H9 (cell line): ENCODE measurements at regions not wholly inside any gene's neighbourhood (a gene's known extent, or its start where the extent isn't known, plus 50 kb on each side); places are given as distances from the start of the nearest gene placed in this dataset.

Experiments used
- DNase-seq: peaks from one replicate; pipeline ENCODE4 v3.0.0-alpha.2; 2017
- H2AFZ ChIP-seq: one replicate; pipeline ENCODE4 v1.6.1; 2013; ENCODE audit warnings: mild to moderate bottlenecking, low read length, control low read depth, moderate library complexity
- H2AK5ac ChIP-seq: 2 replicates; pipeline ENCODE4 v1.6.1; 2013; ENCODE audit warnings: low read length, control low read depth, mixed read lengths; ENCODE audit not compliant: insufficient read length
- H2BK120ac ChIP-seq: one replicate; pipeline ENCODE4 v1.6.1; 2013; ENCODE audit warnings: low read depth, mild to moderate bottlenecking, low read length, control low read depth, inconsistent platforms; ENCODE audit not compliant: poor library complexity, severe bottlenecking
- H2BK12ac ChIP-seq: 2 replicates; pipeline ENCODE4 v1.6.1; 2013; ENCODE audit warnings: low read length, control low read depth, mixed read lengths, low read depth; ENCODE audit not compliant: insufficient read length
- H2BK15ac ChIP-seq: 2 replicates; pipeline ENCODE4 v1.6.1; 2013; ENCODE audit warnings: low read depth, low read length, control low read depth
- H2BK20ac ChIP-seq: one replicate; pipeline ENCODE4 v1.6.1; 2013; ENCODE audit warnings: low read depth, mild to moderate bottlenecking, low read length, control low read depth, inconsistent platforms; ENCODE audit not compliant: poor library complexity, severe bottlenecking
- H2BK5ac ChIP-seq: 2 replicates; pipeline ENCODE4 v1.6.1; 2013; ENCODE audit warnings: low read length, control low read depth, mixed read lengths; ENCODE audit not compliant: insufficient read length
- H3K14ac ChIP-seq: 2 replicates; pipeline ENCODE4 v1.6.1; 2013; ENCODE audit warnings: low read length, control low read depth; ENCODE audit not compliant: insufficient read depth
- H3K18ac ChIP-seq: 2 replicates; pipeline ENCODE4 v1.6.1; 2013; ENCODE audit warnings: low read depth, mild to moderate bottlenecking, mixed read lengths, low read length, control low read depth; ENCODE audit not compliant: insufficient read length
- H3K23ac ChIP-seq: 2 replicates; pipeline ENCODE4 v1.6.1; 2013; ENCODE audit warnings: low read length, control low read depth, mixed read lengths, low read depth; ENCODE audit not compliant: insufficient read length
- H3K23me2 ChIP-seq: 2 replicates; pipeline ENCODE4 v1.6.1; 2013; ENCODE audit warnings: low read depth, mild to moderate bottlenecking, mixed read lengths, low read length, control low read depth; ENCODE audit not compliant: insufficient read length, poor library complexity, severe bottlenecking
- H3K27ac ChIP-seq: 2 replicates; pipeline ENCODE4 v1.5.1; 2013; ENCODE audit warnings: low read length, control low read depth, mixed read lengths, low read depth; ENCODE audit not compliant: insufficient read length
- H3K27me3 ChIP-seq: 2 replicates; pipeline ENCODE4 v1.6.1; 2013; ENCODE audit warnings: low read length, control low read depth, inconsistent platforms; ENCODE audit not compliant: insufficient read depth
- H3K4ac ChIP-seq: 2 replicates; pipeline ENCODE4 v1.6.1; 2013; ENCODE audit warnings: low read depth, mild to moderate bottlenecking, control low read depth, inconsistent platforms, low read length, moderate library complexity
- H3K4me1 ChIP-seq: 2 replicates; pipeline ENCODE4 v1.6.1; 2013; ENCODE audit warnings: low read length, control low read depth, inconsistent platforms; ENCODE audit not compliant: insufficient read depth
- H3K4me2 ChIP-seq: 2 replicates; pipeline ENCODE4 v1.6.1; 2013; ENCODE audit warnings: low read length, control low read depth, mixed read lengths; ENCODE audit not compliant: insufficient read length, insufficient read depth
- H3K56ac ChIP-seq: 2 replicates; pipeline ENCODE4 v1.6.1; 2013; ENCODE audit warnings: low read depth, mild to moderate bottlenecking, mixed read lengths, low read length, control low read depth; ENCODE audit not compliant: insufficient read length
- H3K79me1 ChIP-seq: 2 replicates; pipeline ENCODE4 v1.6.1; 2013; ENCODE audit warnings: low read depth, mild to moderate bottlenecking, moderate library complexity, low read length, control low read depth, inconsistent platforms; ENCODE audit not compliant: insufficient read depth, poor library complexity, severe bottlenecking
- H3K79me2 ChIP-seq: 2 replicates; pipeline ENCODE4 v1.6.1; 2013; ENCODE audit warnings: low read length, control low read depth, inconsistent platforms; ENCODE audit not compliant: insufficient read depth
- H3K9ac ChIP-seq: 2 replicates; pipeline ENCODE4 v1.6.1; 2013; ENCODE audit warnings: low read length, control low read depth, mixed read lengths; ENCODE audit not compliant: insufficient read length; ENCODE audit errors: extremely low read depth
- H3K9me3 ChIP-seq: one replicate; pipeline ENCODE4 v1.6.1; 2013; ENCODE audit warnings: low read depth, low read length, inconsistent platforms; ENCODE audit not compliant: control insufficient read depth
- H3T11ph ChIP-seq: one replicate; pipeline ENCODE4 v1.6.1; 2013; ENCODE audit warnings: mild to moderate bottlenecking, low read length, control low read depth, inconsistent platforms
- H4K20me1 ChIP-seq: one replicate; pipeline ENCODE4 v1.6.1; 2013; ENCODE audit not compliant: control insufficient read depth, insufficient read length, insufficient read depth
- H4K5ac ChIP-seq: 2 replicates; pipeline ENCODE4 v1.6.1; 2013; ENCODE audit warnings: low read depth, mild to moderate bottlenecking, mixed read lengths, low read length, control low read depth; ENCODE audit not compliant: insufficient read length
- H4K8ac ChIP-seq: replicated peaks from 2 replicates; pipeline ENCODE4 v1.6.1; 2013; ENCODE audit warnings: low read length, control low read depth, mixed read lengths, low read depth; ENCODE audit not compliant: insufficient read length
- H4K91ac ChIP-seq: 2 replicates; pipeline ENCODE4 v1.6.1; 2013; ENCODE audit warnings: low read depth, mild to moderate bottlenecking, moderate library complexity, mixed read lengths, low read length, control low read depth; ENCODE audit not compliant: insufficient read length
- H3K27ac Mint-ChIP-seq, 3 experiments: 2 replicates in 2 of 3; 3 replicates in 1 of 3; pipeline ENCODE4 v1.8.0; 2020 to 2021; ENCODE audit warnings: mixed read lengths in 3 of 3, mild to moderate bottlenecking in 1 of 3, moderate library complexity in 1 of 3
- H3K27me3 Mint-ChIP-seq: 2 replicates; pipeline ENCODE4 v1.8.0; 2021; ENCODE audit warnings: low read depth, mild to moderate bottlenecking, moderate library complexity, mixed read lengths
- H3K36me3 Mint-ChIP-seq, 3 experiments: 2 replicates in 2 of 3; 3 replicates in 1 of 3; pipeline ENCODE4 v1.8.0; 2020 to 2021; ENCODE audit warnings: low read depth in 3 of 3, mixed read lengths in 3 of 3; ENCODE audit not compliant: insufficient read depth in 1 of 3
- H3K4me1 Mint-ChIP-seq, 2 experiments: 2 replicates each; pipeline ENCODE4 v1.8.0; 2020; ENCODE audit warnings: mixed read lengths in 2 of 2
- H3K4me3 Mint-ChIP-seq, 2 experiments: 2 replicates in 1 of 2; 3 replicates in 1 of 2; pipeline ENCODE4 v1.8.0; 2020 to 2021; ENCODE audit warnings: mild to moderate bottlenecking in 2 of 2, mixed read lengths in 2 of 2, moderate library complexity in 1 of 2
- H3K9me3 Mint-ChIP-seq, 2 experiments: 2 replicates in 1 of 2; 3 replicates in 1 of 2; pipeline ENCODE4 v1.8.0; 2020; ENCODE audit warnings: mild to moderate bottlenecking in 2 of 2, mixed read lengths in 2 of 2, moderate library complexity in 1 of 2
- CTCF ChIP-seq: fragments of 200-600 bp; sonication (generic); conservative IDR thresholded peaks from 3 replicates; pipeline ENCODE4 v1.8.0; 2021; ENCODE audit warnings: antibody characterized with exemption, mild to moderate bottlenecking
- WGBS: extraction: QIAGEN DNeasy Blood & Tissue Kit; methylation state at CpG from one replicate; pipeline ENCODE4 v1.1.7; 2013; ENCODE audit warnings: missing lambda C conversion rate, low lambda C conversion rate, mixed read lengths; ENCODE audit not compliant: insufficient read length; ENCODE audit errors: extremely low coverage; 5-methylcytosine and 5-hydroxymethylcytosine counted together

DNA sequence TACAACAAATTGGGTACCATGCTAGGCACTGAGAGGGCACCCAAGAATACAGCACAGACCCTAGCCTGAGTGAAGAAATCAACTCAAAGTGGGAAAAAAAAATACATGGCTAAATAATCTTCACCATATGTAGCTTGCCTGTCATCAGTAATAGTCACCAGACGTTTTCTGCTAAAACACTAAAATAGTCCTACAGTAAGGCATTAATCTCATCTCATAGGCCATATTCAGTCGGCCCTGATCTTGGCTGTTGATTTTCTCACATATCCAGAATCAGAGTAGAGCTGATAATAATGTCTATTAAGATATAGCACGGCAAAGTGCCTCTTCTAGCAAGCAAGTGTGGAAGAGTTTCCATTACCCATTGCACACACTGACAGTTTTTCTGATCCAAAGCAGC, 322.1 kb upstream of the SLC30A5 start:
- TF ChIP-seq CTCF = no peak
- Histone ChIP-seq H3T11ph (no peak overlapping the region), H3K4me1 (no peaks in the 10 kb centered on the region), H3K9me3 (no peaks in the 10 kb centered on the region), H2AFZ (no peak overlapping the region), H2BK5ac (no peak overlapping the region), H2BK15ac (no peak overlapping the region), H2BK120ac (no peak overlapping the region), H3K56ac (no peak overlapping the region), H3K27me3 (no peaks in the 10 kb centered on the region), H2BK12ac (no peak overlapping the region), H3K79me2 (no peaks in the 10 kb centered on the region), H4K20me1 (no peaks in the 10 kb centered on the region), H4K8ac (no peak overlapping the region), H3K23ac (no peak overlapping the region), H3K18ac (no peak overlapping the region), H3K14ac (no peak overlapping the region), H3K4ac (no peak overlapping the region), H3K27ac (no peak overlapping the region), H4K5ac (no peak overlapping the region), H2BK20ac (no peak overlapping the region), H4K91ac (no peak overlapping the region), H2AK5ac (no peak overlapping the region), H3K23me2 (no peaks in the 10 kb centered on the region), H3K4me2 (no peak overlapping the region), H3K9ac (no peak overlapping the region), H3K79me1 (no peaks in the 10 kb centered on the region)
- H3K4me3 Mint-ChIP-seq = no peak overlapping the region
- H3K36me3 Mint-ChIP-seq = peaks cover 0 to 4% (median 0%) of the 10 kb centered on the region in 3 experiments; a peak in 2 of 7 replicates
- no peaks in the 10 kb centered on the region; a peak in 2 of 5 replicates for H3K9me3 Mint-ChIP-seq
- H3K27ac Mint-ChIP-seq = no peak overlapping the region
- WGBS = no CpG with 5 or more reads among the region's 3 CpGs
- H3K27me3 Mint-ChIP-seq = peaks cover 3% of the 10 kb centered on the region; the same call in 1 of the 2 replicates
- H3K4me1 Mint-ChIP-seq = peaks cover 0 to 3% of the 10 kb centered on the region in 2 experiments; a peak in 2 of 4 replicates
- no peak for DNase-seq
